Astrocyte (in vitro differentiated cells and primary cell): ENCODE measurements at regions not wholly inside any gene's neighbourhood (a gene's known extent, or its start where the extent isn't known, plus 50 kb on each side); places are given as distances from the start of the nearest gene placed in this dataset.

Source experiments
- DNase-seq: peaks from one replicate; pipeline ENCODE4 v3.0.0-alpha.2; 2010; ENCODE audit warnings: low read depth
- FAIRE-seq: peaks from 2 replicates; lab custom pipeline; 2011; peaks lifted over from hg19 to GRCh38; lab: Jason Lieb, UNC
- H2AFZ ChIP-seq: 2 replicates; pipeline ENCODE4 v1.6.0; 2012; ENCODE audit warnings: low read depth, low read length, inconsistent platforms
- H3K27ac ChIP-seq: 2 replicates; pipeline ENCODE4 v1.5.1; 2011; ENCODE audit warnings: low read depth, low read length, inconsistent platforms
- H3K27me3 ChIP-seq: 2 replicates; pipeline ENCODE4 v1.6.0; 2011; ENCODE audit warnings: low read length, inconsistent platforms; ENCODE audit not compliant: insufficient read depth
- H3K36me3 ChIP-seq: 2 replicates; pipeline ENCODE4 v1.5.1; 2011; ENCODE audit warnings: low read length, inconsistent platforms; ENCODE audit not compliant: insufficient read depth
- H3K4me1 ChIP-seq: 2 replicates; pipeline ENCODE4 v1.5.1; 2011; ENCODE audit warnings: low read length, inconsistent platforms; ENCODE audit not compliant: insufficient read depth
- H3K4me2 ChIP-seq: 2 replicates; pipeline ENCODE4 v1.6.0; 2012; ENCODE audit warnings: low read length, inconsistent platforms
- H3K4me3 ChIP-seq: 2 replicates; pipeline ENCODE4 v1.5.1; 2011; ENCODE audit warnings: low read depth, mild to moderate bottlenecking, low read length, inconsistent platforms; ENCODE audit not compliant: insufficient read depth
- H3K79me2 ChIP-seq: 2 replicates; pipeline ENCODE4 v1.6.0; 2012; ENCODE audit warnings: mild to moderate bottlenecking, low read length, inconsistent platforms; ENCODE audit not compliant: insufficient read depth
- H3K9ac ChIP-seq: 2 replicates; pipeline ENCODE4 v1.6.0; 2012; ENCODE audit warnings: mild to moderate bottlenecking, low read length, inconsistent platforms
- H3K9me3 ChIP-seq: 2 replicates; pipeline ENCODE4 v1.5.1; 2012; ENCODE audit warnings: low read depth, mild to moderate bottlenecking, low read length, inconsistent platforms; ENCODE audit not compliant: insufficient read depth
- H4K20me1 ChIP-seq: 2 replicates; pipeline ENCODE4 v1.6.0; 2012; ENCODE audit warnings: low read length, inconsistent platforms; ENCODE audit not compliant: insufficient read depth
- H3K27ac Mint-ChIP-seq: one replicate; pipeline ENCODE4 v1.8.0; 2021; ENCODE audit warnings: mild to moderate bottlenecking, mixed read lengths; ENCODE audit not compliant: unreplicated experiment
- H3K27me3 Mint-ChIP-seq: one replicate; pipeline ENCODE4 v1.8.0; 2021; ENCODE audit warnings: low read depth, mixed read lengths; ENCODE audit not compliant: unreplicated experiment
- H3K36me3 Mint-ChIP-seq: one replicate; pipeline ENCODE4 v1.8.0; 2021; ENCODE audit warnings: low read depth, mixed read lengths; ENCODE audit not compliant: unreplicated experiment
- H3K4me1 Mint-ChIP-seq: one replicate; pipeline ENCODE4 v1.8.0; 2021; ENCODE audit warnings: low read depth, mixed read lengths; ENCODE audit not compliant: unreplicated experiment
- H3K4me3 Mint-ChIP-seq: one replicate; pipeline ENCODE4 v1.8.0; 2021; ENCODE audit warnings: mild to moderate bottlenecking, moderate library complexity, mixed read lengths; ENCODE audit not compliant: unreplicated experiment
- H3K9me3 Mint-ChIP-seq: one replicate; pipeline ENCODE4 v1.8.0; 2021; ENCODE audit warnings: mild to moderate bottlenecking, mixed read lengths; ENCODE audit not compliant: unreplicated experiment
- EZH2 ChIP-seq: IDR thresholded peaks from 2 replicates; pipeline ENCODE4 v1.6.1; 2012; ENCODE audit warnings: mild to moderate bottlenecking, low read length, inconsistent platforms; ENCODE audit not compliant: insufficient read depth
- TF ChIP-seq, protein P1 (sequence below): IDR thresholded peaks from 2 replicates; pipeline ENCODE4 v1.5.1; 2011; ENCODE audit warnings: low read depth, mild to moderate bottlenecking, inconsistent platforms, low read length, moderate library complexity; ENCODE audit not compliant: insufficient read depth

DNA sequence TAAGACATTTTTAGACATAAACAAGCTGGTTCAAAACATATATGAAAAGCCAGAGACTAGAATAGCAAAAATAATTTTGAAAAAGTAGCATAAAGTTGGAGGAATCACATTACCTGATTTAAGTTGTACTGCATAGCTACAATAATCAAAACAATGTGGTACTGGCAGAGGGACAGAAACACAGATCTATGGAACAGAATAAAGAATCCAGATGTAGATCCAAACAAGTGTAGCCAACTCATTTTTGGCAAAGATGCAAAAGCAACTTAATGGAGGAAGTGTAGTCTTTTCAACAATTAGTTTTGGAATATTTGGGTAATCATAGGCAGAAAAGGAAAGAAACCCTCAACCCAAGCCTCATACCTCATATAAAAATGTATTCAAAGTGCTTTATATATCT, 278.7 kb upstream of the ZNF521 start:
- FAIRE-seq: no peak
- no peaks in the 10 kb centered on the region for H3K4me1 Mint-ChIP-seq
- Histone ChIP-seq H2AFZ (no peak overlapping the region), H3K9me3 (no peaks in the 10 kb centered on the region), H3K79me2 (no peaks in the 10 kb centered on the region), H3K4me2 (no peak overlapping the region), H3K4me3 (no peak overlapping the region), H3K27ac (no peak overlapping the region), H3K9ac (no peak overlapping the region), H4K20me1 (no peaks in the 10 kb centered on the region), H3K36me3 (no peaks in the 10 kb centered on the region), H3K4me1 (no peaks in the 10 kb centered on the region), H3K27me3 (no peaks in the 10 kb centered on the region)
- H3K27me3 Mint-ChIP-seq: peaks cover 2% of the 10 kb centered on the region
- no peak for DNase-seq
- no peaks in the 10 kb centered on the region for H3K36me3 Mint-ChIP-seq
- H3K9me3 Mint-ChIP-seq: peaks cover 12% of the 10 kb centered on the region
- H3K4me3 Mint-ChIP-seq: no peak overlapping the region
- no peak overlapping the region for H3K27ac Mint-ChIP-seq
- TF ChIP-seq, protein P1, sequence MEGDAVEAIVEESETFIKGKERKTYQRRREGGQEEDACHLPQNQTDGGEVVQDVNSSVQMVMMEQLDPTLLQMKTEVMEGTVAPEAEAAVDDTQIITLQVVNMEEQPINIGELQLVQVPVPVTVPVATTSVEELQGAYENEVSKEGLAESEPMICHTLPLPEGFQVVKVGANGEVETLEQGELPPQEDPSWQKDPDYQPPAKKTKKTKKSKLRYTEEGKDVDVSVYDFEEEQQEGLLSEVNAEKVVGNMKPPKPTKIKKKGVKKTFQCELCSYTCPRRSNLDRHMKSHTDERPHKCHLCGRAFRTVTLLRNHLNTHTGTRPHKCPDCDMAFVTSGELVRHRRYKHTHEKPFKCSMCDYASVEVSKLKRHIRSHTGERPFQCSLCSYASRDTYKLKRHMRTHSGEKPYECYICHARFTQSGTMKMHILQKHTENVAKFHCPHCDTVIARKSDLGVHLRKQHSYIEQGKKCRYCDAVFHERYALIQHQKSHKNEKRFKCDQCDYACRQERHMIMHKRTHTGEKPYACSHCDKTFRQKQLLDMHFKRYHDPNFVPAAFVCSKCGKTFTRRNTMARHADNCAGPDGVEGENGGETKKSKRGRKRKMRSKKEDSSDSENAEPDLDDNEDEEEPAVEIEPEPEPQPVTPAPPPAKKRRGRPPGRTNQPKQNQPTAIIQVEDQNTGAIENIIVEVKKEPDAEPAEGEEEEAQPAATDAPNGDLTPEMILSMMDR: no peak
- no peak for TF ChIP-seq EZH2

DNA sequence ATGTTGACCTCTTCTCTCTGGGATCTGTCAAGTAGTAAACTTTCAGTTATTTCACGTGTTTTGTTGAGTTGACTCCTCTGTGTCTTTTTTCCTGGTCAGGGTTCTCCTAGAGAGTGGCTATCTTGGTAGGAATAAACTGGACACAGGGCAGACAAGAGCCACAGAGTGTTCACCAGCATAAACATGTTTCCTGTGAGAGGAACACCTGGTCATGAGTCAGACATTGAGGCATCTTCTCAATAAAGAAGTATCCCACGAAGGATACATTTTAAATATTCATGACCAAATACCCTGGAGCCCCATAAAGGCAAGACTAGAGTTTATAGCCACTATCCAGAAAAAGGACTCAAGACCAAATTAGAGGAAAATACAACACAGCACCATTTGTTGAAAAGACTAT, 269.7 kb upstream of the ZNF521 start:
- no peak overlapping the region for H3K27ac ChIP-seq
- Mint-ChIP-seq H3K36me3 (no peaks in the 10 kb centered on the region), H3K9me3 (peaks cover 20% of the 10 kb centered on the region), H3K4me3 (no peak overlapping the region), H3K27ac (no peak overlapping the region), H3K27me3 (no peaks in the 10 kb centered on the region), H3K4me1 (no peaks in the 10 kb centered on the region)
- H3K27me3 ChIP-seq: no peaks in the 10 kb centered on the region
- H3K4me2 ChIP-seq: no peak overlapping the region
- H3K36me3 ChIP-seq: no peaks in the 10 kb centered on the region
- no peaks in the 10 kb centered on the region for H4K20me1 ChIP-seq
- no peak overlapping the region for H2AFZ ChIP-seq
- H3K4me3 ChIP-seq: no peak overlapping the region
- no peaks in the 10 kb centered on the region for H3K4me1 ChIP-seq
- TF ChIP-seq EZH2: no peak
- TF ChIP-seq, protein P1: no peak
- no peak for FAIRE-seq
- H3K79me2 ChIP-seq: no peaks in the 10 kb centered on the region
- DNase-seq: no peak
- H3K9me3 ChIP-seq: peaks cover 6% of the 10 kb centered on the region
- H3K9ac ChIP-seq: no peak overlapping the region

DNA sequence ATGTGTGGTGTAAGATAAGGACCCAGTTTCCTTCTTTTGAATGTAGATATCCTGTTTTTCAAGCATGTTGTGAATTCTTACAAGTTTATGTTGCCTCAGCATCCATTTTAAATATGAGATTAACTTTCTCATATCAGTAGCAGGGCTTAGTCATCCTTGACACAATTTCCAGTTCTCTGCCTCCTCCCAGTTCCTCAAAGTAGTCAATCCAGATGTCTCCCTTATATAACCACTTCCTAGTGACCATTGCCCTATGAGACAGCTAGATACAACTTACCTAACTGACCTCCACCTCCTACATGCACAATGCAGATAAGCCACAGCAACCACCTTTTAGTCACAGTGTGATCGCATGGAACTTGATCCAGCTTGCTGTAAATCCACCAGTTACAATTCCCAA, 269.2 kb upstream of the ZNF521 start:
- H3K27me3 Mint-ChIP-seq: no peaks in the 10 kb centered on the region
- FAIRE-seq (no peak), DNase-seq (peak; percentile 9)
- no peaks in the 10 kb centered on the region for H3K4me1 Mint-ChIP-seq
- no peaks in the 10 kb centered on the region for H3K79me2 ChIP-seq
- no peak overlapping the region for H3K4me2 ChIP-seq
- no peak overlapping the region for H3K9ac ChIP-seq
- TF ChIP-seq, protein P1: no peak
- TF ChIP-seq EZH2: no peak
- peaks cover 6% of the 10 kb centered on the region for H3K9me3 ChIP-seq
- H3K36me3 ChIP-seq: no peaks in the 10 kb centered on the region
- peaks cover 18% of the 10 kb centered on the region for H3K9me3 Mint-ChIP-seq
- no peaks in the 10 kb centered on the region for H3K36me3 Mint-ChIP-seq
- no peak overlapping the region for H3K4me3 Mint-ChIP-seq
- no peak overlapping the region for H3K27ac ChIP-seq
- H3K27ac Mint-ChIP-seq: no peak overlapping the region
- H3K27me3 ChIP-seq: no peaks in the 10 kb centered on the region
- H3K4me1 ChIP-seq: no peaks in the 10 kb centered on the region
- H3K4me3 ChIP-seq: no peak overlapping the region
- no peaks in the 10 kb centered on the region for H4K20me1 ChIP-seq
- H2AFZ ChIP-seq: no peak overlapping the region
